ENCODE measurements at regions not wholly inside any gene's neighbourhood (a gene's known extent, or its start where the extent isn't known, plus 50 kb on each side); places are given as distances from the start of the nearest gene placed in this dataset.
A peak's percentile ranks its signal among the peaks of the same experiment; 100 is the strongest.
"Not testable (repeated sequence)": the region's sequence is repeated elsewhere in the genome, so short reads cannot be mapped to it uniquely, and the experiment has no call there.

DNA sequence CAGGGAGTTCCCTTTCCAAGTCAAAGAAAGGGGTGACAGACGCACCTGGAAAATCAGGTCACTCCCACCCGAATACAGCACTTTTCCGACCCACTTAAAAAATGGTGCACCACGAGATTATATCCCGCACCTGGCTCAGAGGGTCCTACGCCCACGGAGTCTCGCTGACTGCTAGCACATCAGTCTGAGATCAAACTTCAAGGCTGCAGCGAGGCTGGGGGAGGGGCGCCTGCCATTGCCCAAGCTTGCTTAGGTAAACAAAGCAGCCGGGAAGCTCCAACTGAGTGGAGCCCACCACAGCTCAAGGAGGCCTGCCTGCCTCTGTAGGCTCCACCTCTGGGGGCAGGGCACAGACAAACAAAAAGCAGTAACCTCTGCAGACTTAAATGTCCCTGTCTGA is 277.8 kb upstream of the ARHGAP42 start:
- not testable (repeated sequence) for DNase-seq

DNA sequence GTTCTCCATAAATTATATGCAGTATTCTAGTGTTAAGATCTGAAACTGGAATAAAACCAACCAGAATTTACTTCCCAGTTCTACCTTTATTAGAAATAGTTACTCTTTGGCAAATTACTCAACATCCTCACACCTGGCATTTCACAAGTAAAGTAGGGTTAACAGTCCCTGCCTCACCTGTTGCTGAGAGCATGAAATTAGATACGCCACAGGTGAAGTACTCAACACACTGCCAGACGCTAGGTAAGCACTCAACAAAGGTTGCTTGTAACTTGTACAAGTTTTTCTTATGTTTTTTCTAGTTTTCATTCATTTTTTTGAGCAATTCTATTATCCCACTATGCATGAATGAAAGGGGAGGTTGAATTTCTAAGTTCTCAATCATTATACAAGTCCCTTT is 267.6 kb upstream of the ARHGAP42 start:
- DNase-seq = no peak

DNA sequence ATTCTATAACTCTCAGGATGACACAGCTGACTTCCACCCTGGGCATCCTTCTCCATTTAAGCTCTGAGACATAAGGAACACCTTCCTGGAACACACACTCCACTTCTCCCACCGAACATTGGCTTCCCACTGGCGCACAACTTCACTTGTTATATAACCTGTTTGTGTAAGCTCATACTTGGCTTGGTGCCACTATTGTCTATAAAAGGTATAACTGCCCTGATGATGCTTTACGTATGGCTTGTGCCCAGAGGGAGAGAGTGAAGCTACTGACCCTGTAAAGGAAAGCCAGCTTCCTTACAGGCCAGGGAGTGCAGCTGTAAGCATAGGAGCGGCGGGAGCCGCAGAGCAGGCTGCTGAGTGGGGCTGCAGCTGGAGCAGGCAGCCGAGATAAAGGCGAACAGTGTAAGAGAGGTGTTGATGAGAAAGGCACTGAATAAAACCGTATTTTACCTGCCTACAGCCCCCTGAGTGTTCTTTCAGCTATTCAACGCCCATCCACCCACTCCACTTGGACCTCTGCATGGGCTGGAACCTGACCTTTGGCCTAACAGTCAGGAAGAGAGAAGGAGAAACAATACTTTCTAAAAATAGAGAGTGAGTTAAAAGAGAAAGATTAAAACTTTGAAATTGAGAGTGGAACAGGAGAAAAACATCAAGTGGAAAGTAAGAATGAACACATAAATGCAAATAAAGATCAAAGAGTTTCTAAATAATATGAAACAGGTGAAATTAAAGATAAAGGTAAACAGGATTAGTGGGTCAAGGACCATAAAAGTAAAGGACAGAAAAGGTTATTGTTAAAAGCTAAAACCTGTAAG is 252.1 kb upstream of the ARHGAP42 start:
- DNase-seq = no peak

DNA sequence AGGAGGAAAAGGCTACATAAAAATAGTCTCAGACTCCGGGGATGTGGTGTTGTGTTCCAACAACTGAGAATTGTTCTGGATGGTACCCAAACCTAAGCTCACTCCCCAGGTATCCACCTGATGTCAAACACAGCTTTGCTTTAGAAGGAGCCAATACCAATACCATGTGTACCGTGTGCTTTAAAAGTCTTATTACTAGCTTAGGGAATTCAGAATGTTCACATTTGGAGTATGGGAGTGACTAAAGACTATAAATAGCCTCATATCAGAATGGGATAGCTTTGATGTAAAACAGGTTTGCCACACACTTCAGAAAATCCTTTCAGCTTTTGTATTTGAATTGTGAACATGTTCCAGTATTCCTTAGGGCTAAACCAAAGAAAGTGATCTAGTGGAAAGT is 248.7 kb upstream of the ARHGAP42 start:
- no peak for DNase-seq

DNA sequence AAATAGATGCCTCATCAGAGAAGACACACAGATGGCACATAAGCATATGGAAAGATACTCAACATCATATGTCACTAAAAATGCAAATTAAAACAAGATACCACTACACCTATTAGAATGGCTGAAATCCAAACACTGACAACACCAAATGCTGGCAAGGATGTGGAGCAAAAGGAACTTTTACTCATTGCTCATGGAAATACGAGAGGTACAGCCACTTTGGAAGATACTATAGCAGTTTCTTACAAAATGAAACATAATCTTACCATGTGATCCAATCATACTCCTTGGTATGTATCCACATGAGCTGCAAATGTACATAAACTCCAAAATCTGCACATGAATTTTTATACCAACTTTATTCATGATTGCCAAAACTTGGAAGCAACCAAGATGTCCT is 246.0 kb upstream of the ARHGAP42 start:
- DNase-seq = no peak

DNA sequence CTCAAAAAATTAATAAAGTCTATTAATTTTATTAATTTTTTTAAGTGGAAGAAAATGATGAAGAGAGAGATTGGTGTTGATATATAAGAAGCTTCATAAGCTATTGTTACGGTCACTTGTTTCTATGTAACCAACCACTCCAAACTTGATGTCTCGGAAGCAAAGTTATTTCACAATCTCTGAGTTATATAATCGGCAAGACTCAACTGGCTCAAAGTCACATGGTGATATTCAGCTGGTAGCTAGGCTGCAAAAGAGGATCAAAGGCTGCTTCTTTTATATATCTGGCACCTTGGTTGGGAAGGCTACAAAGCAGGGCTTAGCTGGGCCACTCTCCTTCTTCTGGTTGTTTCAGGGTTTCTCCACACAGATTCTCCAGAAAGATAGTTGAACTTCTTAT is 245.1 kb upstream of the ARHGAP42 start:
- DNase-seq = no peak

DNA sequence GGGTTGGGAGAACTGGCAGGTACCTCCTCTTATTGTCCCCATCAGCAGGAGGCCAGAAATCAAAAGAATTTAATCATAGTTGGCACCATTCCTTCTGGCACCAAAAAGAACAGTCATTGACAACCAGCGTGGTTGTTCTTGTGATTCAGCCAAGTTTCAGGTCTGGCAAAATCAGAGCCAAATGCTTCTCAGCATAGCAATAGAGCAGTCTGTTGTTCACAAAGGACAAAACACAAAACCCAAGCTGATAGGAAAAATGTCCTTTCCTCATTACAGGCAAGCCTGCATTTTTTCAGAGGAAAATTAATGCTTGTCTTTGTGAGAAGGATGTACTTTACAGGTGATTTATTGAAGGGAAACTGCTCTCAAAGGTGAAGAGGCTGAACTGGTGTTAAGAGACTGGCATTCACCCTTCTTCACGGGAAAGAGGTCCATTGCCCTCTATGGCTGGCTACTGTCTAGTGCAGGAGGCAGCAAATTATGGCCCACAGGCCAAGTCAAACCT is 241.8 kb upstream of the ARHGAP42 start:
- peak; percentile 52 for DNase-seq

DNA sequence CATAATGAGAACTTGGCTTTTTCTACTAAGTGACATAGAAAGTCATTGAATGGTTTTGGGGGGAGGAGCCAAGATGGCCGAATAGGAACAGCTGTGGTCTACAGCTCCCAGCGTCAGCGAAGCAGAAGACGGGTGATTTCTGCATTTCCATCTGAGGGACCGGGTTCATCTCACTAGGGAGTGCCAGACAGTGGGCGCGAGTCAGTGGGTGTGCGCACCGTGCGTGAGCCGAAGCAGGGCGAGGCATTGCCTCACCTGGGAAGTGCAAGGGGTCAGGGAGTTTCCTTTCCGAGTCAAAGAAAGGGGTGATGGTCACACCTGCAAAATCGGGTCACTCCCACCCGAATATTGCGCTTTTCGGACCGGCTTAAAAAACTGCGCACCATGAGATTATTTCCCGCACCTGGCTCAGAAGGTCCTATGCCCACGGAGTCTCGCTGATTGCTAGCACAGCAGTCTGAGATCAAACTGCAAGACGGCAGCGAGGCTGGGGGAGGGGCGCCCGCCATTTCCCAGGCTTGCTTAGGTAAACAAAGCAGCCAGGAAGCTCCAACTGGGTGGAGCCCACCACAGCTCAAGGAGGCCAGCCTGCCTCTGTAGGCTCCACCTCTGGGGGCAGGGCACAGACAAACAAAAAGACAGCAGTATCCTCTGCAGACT is 235.2 kb upstream of the ARHGAP42 start:
- DNase-seq = not testable (repeated sequence)

DNA sequence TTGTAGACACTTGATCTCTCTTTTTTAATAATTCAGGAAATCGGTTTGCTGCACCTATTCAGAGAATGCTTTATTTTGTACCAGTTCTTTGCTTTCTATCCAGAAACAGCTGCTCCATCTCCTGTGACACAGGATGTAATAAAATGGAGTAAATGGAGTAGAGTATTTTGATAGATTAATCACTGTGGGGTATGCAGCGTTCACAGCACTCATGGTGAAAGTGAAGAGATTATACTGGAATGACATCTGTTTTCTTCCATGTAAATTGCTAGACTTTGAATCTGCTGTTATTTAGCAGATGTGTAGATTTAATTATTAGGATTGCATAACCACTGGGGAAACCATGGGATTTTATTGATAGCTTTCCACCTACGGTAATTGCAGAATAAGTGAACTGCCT is 227.3 kb upstream of the ARHGAP42 start:
- no peak for DNase-seq

DNA sequence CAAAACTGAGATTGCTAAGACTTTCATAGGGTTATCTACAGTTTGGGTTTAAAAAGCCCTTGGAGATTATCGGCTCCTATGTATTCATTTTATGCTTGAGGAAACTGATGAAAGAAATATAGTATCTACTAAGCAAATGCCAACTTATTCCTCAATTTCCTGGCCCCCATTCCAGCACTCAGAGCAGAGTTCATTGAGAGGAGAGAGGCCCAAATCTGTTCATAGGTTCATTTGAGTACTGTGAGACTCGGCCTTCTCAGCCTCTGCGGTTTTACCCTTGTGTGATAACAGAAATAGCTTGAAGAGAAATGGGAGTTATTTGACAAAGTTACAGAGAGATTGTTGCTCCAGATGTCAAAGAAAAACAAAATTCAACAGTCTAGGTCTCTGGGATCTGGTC is 226.7 kb upstream of the ARHGAP42 start:
- DNase-seq = no peak

DNA sequence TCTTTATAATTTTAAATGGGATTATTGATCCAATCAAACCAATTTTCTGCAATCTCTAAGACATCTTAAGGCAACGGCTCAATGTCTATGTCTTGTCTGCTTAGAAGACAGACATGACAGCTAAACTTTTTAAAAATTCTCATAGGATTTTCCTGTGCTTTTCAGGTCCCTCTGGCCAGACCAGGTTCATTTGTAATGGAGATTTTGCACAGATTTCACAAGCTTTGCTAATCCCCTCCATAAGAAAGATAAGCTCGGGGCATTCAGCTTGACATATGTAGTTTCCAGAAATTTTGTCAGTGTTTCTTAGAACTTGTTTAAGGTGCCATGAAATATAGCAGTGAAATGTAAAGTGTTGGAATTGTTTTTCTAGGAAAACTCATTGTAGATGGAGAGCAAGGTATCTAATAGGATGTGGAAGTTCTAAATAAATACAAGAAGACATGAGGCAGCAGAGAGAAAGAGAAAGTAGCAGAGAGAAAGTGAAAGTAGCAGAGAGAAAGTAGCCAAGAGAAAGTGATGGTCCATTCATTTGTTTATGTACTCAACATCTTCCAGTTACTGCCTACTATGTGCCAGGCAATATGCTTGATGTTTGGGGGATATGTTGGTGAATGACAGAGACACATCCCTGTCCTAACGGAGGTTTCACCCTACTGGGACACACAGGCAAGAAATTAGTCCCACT is 219.1 kb upstream of the ARHGAP42 start:
- no peak for DNase-seq

DNA sequence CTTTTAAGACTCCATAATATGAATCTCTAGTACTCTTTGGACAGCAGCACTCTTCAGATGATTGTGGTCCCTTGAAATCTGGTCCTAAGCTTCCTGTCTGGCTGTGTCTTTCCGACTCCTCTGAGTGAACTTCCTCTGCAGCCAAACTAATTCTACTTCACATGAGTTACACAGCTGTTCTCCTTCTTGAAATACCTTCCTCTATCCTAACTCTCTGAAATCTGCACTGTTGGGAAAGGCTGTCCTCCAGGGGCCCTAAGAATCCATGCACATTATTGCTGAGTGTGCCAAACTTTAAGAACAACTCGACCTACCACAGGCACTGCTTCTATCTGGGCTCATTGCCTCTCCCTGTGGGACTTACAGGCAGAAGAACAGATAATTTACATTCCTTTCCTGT is 217.3 kb upstream of the ARHGAP42 start:
- no peak for DNase-seq

DNA sequence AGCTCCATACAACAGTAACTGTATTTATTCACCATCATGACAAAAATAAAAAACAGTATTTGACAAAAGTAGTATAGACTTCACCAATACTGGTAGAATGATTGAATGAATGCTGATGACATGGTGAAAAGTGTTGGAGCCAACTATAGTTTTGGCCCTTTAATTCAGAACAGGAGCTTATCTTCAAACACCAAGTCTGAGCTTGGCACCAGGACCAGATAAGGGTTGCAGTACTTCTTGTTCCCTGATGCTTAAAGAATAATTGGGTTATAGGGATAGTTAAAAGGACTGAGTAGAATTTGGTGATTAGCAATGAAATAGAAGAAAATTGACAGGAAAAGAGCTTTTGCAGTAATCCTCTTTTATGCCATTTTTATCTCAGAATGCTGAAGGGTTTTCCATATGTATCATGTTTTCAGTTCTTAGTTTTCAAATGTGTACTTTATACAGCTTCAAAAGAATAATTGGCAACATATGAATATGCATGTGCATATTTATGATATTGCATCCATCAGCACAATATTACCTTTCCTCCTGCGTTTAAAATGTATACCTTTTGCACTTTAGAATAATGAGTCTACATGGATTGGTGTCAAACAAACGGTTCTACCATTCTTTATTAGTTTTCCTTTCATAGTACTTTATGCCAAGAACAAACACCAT is 214.2 kb upstream of the ARHGAP42 start:
- no peak for DNase-seq

DNA sequence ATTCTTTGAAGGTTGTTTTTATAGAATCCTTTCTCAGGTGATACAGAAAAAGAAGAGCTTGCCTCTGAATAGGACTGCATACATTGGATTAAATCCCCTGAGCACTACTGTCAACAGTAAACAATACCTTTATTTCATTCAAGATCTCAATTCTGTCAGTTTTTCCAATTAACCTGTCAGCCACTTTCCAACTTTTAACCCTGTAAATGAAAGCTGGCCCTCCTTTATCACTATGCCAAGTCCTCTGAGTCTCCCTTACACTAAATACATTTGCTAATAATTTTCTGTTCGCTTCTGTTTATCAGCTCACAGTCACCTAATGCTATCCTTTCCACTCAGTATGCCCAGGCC is 213.7 kb upstream of the ARHGAP42 start:
- DNase-seq = no peak

DNA sequence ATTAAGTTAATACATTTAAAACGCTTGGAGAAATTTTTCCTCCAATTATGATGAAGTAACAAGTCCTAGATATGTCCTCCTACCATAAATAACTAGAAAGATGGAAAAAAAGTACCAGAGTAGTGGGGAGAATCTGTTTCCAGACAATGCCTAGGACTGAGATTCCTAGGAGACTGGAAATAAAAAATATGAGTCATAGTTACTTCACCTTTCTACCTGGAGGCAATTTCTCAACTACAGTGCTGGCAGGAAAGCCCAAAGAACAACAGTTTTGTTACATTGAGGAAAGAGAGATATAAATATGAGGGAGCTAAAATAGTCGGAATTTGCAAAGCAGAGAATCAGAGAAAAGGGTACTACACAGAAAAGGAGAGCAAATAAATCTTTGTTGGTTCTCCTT is 202.1 kb upstream of the ARHGAP42 start:
- peak; percentile 2 for DNase-seq

DNA sequence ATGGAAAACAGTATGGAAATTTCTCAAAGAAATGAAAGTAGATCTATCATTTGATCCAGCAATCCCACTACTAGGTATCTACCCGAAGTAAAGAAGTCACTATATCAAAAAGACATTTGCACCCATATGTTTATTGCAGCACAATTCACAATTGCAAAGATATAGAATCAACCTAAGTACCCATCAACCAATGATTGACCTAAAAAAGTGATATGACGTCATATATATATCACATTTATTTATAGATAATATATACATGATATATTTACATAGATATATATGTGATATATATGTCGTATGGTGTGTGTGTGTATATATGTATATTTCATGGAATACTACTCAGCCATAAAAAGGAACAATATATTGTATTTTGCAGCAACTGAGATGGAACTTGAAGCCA is 188.3 kb upstream of the ARHGAP42 start:
- DNase-seq = no peak

DNA sequence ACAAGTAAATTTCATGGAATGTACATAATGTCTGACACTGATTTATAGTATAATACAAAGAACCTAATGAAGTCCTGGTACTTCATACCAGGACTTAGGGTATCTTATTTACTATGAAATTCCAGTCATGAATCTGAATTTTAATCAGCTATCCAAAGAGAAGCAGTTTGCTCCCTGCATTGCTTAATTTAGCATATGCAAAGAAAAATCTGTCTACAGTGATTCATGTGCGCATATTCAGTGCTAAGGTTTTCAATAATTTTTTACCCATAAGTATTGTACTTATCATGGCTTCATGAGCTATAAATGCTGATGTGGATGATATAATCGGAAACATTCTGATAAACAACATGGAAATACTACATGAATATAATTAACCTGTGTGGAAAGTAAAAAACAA is 185.6 kb upstream of the ARHGAP42 start:
- no peak for DNase-seq

DNA sequence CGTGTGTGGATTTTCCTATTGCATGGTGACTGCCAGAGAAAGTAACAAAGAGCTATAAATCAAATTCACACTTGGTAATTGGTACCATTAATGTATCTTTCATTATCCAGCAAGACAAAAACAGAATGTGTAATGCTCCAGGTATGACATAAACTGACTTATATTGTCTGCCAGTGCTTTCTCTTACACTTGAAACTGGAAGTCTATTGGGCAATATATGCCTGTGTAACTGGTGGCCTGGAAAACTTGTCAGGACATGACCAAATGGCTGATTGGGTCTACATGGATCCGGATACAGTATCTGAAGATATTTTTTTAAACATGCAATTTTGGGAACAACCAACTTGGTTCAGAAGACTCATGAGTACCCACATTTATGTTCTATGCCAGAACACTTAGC is 174.6 kb upstream of the ARHGAP42 start:
- DNase-seq = peak; percentile 5

DNA sequence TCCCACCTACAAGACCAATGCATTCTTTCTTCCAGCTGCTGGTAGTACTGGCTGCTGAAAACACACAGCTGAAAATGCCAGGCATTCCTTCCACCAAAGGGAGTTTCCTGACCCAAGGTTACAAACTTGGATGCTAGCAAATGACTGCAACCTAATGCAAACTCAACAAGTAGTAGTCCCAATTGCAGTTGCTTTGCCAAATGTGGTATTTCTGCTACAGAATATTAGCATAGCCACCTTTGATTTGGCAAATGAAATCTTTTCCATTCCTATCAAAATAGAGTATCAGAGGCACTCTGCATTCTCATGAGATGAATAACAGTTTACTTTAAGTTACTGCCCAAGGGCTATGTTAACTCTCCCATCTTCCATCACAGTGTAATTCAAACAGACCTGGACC is 172.0 kb upstream of the ARHGAP42 start:
- peak; percentile 16 for DNase-seq

DNA sequence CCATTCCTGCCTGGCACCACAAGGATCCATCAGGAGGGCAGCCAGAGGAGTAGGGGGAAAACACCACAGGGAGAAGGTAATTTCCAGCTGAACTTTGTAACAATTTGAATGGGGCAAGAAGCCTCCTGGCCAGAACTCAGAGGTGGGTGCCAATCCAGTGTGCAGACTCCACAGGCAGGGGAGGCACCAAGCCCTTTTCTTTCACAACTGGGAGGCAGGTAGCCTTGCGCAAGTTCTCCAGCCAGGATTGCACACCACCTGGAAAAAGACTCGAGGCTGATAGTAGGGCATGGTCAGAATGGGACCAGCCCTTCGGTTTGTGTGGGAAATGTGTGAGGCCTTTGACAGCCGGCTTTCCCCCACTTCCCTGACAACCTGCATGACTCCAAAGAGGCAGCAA is 161.9 kb upstream of the ARHGAP42 start:
- DNase-seq = no peak

DNA sequence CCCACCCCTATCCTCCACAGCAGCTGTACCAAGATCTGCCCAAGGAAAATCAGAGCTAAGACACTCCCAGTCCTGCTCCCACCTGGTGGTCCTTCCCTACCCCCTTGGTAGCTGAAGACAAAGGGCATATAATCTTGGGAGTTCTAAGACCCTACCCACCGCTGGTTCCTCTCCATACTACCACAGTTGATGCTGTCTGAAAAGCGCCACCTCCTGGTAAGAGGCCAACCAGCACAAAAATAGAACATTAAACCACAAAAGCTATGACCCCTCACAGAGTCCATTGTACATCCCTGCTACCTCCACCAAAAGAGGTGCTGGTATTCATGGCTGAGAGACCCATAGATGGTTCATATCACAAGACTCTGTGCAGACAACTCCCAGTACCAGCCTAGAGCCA is 161.5 kb upstream of the ARHGAP42 start:
- DNase-seq = no peak

DNA sequence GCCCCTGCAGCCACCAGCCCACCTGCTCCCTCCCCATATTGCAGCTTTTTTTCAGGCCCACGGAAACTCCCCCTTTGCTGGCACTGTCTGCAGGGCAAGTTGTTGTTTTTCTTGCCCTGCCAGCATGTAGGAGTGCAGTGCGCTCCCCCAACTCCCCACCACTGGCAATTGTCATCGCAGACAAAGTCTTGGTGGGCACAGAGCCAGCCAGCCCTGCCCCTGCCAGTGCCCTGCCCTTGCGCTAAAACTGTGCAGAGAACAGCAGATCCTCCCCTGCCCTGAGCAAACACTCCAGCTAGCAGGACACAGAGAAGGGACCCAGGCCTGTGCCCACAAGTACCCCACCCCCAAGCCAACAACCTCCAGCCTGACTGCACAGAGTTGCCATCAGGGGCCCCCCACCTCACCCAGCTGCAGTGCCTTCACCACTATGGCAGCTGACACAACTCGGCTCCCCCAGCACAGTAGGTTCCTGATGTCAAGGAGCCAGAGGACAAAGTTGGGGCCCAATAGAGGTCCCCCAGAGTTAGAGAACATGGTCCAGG is 158.1 kb upstream of the ARHGAP42 start:
- DNase-seq = no peak

DNA sequence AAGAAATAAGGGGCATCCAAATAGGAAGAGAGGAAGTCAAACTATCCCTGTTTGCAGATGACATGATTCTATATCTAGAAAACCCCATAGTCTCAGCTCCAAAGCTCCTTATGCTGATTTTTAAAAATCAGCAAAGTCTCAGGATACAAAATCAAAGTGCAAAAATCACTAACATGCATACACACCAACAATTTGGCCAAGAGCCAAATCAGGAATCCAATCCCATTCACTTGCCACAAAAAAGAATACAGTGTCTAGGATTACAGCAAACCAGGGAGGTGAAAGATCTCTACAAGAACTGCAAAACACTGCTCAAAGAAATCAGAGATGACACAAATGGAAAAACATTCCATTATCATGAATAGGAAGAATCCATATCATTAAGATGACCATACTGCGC is 155.8 kb upstream of the ARHGAP42 start:
- DNase-seq = not testable (repeated sequence)

All from kidney glomerular epithelial cell (primary cell).